Stimulated activated CD8-positive, alpha-beta memory T cell treated with anti-CD3 and anti-CD28 coated beads, Interleukin-15, amount 100 ng/mL, for 4 hours (primary cell): ENCODE measurements at regions not wholly inside any gene's neighbourhood (a gene's known extent, or its start where the extent isn't known, plus 50 kb on each side); places are given as distances from the start of the nearest gene placed in this dataset.
"Not testable (repeated sequence)": the region's sequence is repeated elsewhere in the genome, so short reads cannot be mapped to it uniquely, and the experiment has no call there.

ENCODE experiments used
- DNase-seq, 2 donors: peaks; one replicate each; pipeline ENCODE4 v3.0.0-alpha.2; 2020; ENCODE audit warnings: low read depth in 2 of 2

GRCh38 chr20:40634891-40635290, 54.1 kb downstream of the MAFB start:
- DNase-seq = no peak

DNA sequence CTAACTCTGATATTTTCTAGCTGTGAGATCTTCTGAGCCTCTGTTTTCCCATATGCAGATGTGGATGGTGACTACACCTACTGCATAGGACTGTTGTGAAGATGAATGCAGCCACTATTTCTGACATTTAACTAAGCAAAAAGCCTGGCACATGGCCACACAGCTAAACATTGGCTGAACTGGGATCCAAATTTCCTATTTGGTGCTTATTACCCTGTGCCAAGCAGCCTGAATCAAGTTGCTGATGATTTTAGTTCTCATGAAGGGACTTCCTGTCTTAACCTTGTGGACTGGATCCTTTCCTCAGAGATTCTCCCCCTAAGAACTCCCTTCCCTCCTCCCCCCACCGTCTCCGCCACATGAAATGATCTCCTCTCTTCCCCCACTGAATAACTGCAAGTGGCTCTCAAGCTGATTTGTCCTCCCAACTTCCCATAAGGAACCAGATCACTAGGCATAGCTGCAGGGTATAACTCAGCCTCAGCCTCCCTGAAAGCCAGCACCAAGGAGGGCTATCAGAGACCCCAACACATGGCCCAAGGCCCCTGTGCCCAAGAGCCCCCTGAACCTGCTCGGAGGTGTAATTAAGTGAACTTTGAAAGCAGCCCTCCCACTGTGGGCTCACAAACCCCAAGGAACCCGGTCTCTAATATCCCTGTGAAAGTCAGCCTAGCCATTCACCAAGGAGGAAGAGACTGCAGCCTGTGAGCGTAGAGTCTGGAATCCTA, 55.7 kb downstream of the MAFB start:
- DNase-seq = no peak

GRCh38 chr20:40632346-40632976, 56.6 kb downstream of the MAFB start:
- DNase-seq = no peak

- no peak for DNase-seq
Measured at GRCh38 chr20:40631119-40631631, 57.9 kb downstream of the MAFB start.

- no peak for DNase-seq
Measured at GRCh38 chr20:40630713-40631112, 58.3 kb downstream of the MAFB start.

DNA sequence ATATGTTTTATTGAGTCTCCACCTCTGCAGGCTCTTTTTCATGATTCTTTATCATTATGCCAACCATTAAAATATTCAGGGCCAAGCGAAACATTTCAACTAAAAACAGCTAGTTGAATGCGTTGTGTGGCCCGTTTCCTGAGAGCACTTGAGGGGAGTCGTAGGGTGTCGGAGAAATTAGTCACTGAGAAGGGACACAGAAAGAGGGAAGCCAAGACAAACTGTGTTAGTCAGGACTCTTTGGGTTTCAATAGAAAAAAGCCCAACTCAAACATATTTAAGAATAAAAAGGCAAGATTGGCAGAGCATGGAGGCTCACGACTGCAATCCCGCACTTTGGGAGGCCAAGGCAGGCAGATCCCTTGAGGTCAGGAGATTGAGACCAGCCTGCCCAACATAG, 58.9 kb downstream of the MAFB start:
- no peak for DNase-seq

GRCh38 chr20:40628877-40629276, 60.2 kb downstream of the MAFB start:
- no peak for DNase-seq

DNA sequence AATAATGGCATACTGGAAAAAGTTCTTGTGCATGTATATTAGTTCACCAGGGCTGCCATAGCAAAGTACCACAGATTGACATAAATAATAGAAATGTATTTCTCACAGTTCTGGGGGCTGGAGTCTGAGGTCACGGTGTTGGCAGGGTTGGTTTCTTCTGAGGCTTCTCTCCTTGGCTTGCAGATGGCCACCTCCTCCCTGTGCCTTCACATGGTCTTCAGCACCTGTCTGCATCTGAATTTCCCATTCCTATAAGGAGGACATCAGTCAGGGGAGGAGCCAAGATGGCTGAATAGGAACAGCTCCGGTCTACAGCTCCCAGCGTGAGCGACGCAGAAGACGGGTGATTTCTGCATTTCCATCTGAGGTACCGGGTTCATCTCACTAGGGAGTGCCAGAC, 70.0 kb downstream of the MAFB start:
- not testable (repeated sequence) for DNase-seq

DNA sequence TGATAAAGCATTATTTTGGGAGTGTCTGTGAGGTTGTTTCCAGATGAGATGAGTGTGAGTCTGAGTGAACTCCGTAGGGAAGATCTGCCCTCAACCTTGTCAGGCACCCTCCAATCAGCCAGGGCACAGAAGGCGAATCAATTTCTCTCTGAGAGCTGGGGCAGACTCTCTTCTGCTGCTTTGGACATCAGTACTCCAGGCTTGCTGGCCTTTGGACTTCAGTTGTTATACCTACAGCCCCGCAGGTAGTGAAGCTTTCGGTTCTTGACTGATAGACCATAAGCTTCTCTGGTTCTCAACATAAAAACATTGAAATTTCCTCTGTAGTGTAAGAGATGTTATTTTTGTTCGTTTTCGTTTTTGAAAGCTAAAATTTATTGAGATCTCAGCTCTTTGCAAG, 71.4 kb downstream of the MAFB start:
- no peak for DNase-seq

DNA sequence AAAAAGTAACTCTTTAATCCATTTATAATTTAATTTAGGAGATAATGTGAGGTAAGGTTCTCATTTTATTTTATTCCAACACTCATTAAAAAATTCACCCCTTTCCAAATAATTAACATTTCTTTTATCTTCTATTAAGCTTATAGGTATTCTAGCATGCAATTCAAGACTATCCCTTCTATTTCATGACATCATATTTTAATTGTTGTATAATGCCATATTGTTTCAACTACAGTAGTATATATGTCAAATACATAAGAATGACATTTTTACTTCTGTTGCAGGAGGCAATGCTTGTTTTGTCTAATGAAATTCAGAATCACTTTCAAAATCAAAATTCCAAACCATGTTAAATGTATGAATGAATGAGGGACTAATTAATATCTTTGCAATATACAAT, 76.2 kb downstream of the MAFB start:
- DNase-seq = no peak

- DNase-seq = no peak
Measured at GRCh38 chr20:40612247-40612646, 76.8 kb downstream of the MAFB start.

GRCh38 chr20:40610730-40611129, 78.3 kb downstream of the MAFB start:
- DNase-seq = no peak

DNA sequence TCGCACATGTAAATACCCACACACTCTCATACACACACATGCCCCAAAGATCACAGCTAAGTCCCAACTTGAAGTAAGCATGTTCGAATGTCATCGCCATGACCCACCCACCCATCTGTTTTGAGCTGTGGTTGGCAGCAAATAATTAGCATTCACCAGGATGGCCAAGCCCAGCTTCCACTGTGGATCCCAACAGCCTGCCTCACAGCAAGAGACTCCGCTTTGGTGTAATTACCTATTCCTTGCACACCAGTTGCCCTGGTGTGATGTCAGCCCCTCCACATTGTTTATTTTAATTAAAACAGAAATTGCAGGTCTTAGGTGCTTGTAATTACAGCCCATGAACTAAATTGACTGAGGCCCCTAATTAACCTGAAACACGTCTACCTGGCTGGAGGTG, 81.1 kb downstream of the MAFB start:
- no peak for DNase-seq

GRCh38 chr20:40606660-40607059, 82.4 kb downstream of the MAFB start:
- DNase-seq = no peak

DNA sequence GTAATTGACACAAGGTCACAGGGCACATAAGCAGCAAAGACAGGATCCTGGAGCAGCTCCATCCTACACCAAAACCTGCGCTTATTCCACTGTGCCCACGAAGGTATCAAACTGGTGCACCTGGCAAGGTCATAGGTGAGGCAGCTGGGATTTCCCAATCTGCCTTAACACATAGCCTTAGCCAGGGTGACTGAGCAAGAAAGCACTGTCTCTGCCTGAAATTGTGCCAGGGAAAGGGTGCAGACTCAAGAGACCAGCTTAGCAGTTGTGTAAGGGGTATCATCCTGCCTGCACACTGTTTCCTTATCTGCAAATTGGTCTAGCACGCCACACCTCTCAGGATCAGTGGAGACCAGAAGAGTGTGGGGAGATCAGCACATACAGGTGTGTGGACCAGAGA, 82.8 kb downstream of the MAFB start:
- no peak for DNase-seq

DNA sequence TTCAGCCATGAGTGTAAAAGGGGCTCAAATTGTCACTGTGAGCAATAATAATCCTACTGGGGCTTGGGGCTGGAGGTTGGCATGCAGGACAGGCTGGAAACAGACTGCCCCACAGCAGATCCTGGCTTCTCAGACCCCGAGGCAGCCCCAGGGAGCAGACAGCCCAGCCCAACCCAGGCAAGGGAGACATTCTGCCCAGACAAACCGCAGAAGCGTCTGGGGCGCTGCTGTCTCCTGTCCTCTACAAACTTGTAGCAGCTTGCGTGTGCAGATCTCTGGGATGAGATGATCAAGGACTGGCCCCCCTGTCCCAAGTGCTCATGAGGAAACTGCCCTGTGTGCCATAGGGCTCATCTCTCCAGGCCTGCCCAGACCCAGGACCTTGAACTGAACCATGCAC, 84.6 kb downstream of the MAFB start:
- DNase-seq = no peak

GRCh38 chr20:40603057-40603651, 85.9 kb downstream of the MAFB start:
- no peak for DNase-seq

- no peak for DNase-seq
Measured at GRCh38 chr20:40602381-40602780, 86.7 kb downstream of the MAFB start.

GRCh38 chr20:40600441-40601219, 88.4 kb downstream of the MAFB start:
- DNase-seq = no peak

- DNase-seq = no peak
Measured at GRCh38 chr20:40599987-40600386, 89.0 kb downstream of the MAFB start.

GRCh38 chr20:40592941-40593340, 96.1 kb downstream of the MAFB start:
- no peak for DNase-seq

DNA sequence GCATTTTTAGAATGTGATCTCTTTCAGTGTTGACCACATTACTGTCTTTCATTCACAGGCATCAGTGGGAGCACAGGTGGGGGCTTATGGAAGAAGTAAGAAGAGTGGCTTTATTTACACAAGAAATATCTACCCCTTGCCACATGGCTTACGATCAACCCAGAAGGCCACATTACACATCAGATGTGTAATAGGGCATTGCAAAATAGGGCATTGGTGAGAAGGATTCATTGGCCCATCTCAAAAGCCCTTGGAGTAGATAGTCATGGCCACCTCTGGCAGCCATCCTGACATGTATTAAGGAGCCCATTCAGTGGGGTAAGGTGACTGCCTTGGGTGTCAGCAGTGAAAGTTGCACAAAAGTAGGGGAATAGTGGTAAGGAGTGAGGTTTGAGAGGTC, 97.5 kb downstream of the MAFB start:
- no peak for DNase-seq
